KG1 (cell line): ENCODE measurements at regions not wholly inside any gene's neighbourhood (a gene's known extent, or its start where the extent isn't known, plus 50 kb on each side); places are given as distances from the start of the nearest gene placed in this dataset.
"Not testable (repeated sequence)": the region's sequence is repeated elsewhere in the genome, so short reads cannot be mapped to it uniquely, and the experiment has no call there.

ENCODE experiments used
- DNase-seq: peaks from one replicate; lab custom pipeline; 2025; lab: John Stamatoyannopoulos, UW

- no peak for DNase-seq
Measured at GRCh38 chr9:21598749-21599148, 116.6 kb upstream of the IFNE start.

GRCh38 chr9:21605489-21605931, 123.4 kb upstream of the IFNE start:
- DNase-seq, result no peak

- no peak for DNase-seq
Measured at GRCh38 chr9:21607576-21607975, 125.5 kb upstream of the IFNE start.

- DNase-seq, result no peak
Measured at GRCh38 chr9:21608200-21608599, 126.1 kb upstream of the IFNE start.

- DNase-seq, result no peak
Measured at GRCh38 chr9:21609506-21609905, 127.4 kb upstream of the IFNE start.

GRCh38 chr9:21611891-21612290, 129.8 kb upstream of the IFNE start:
- DNase-seq, result no peak

GRCh38 chr9:21615018-21615417, 132.9 kb upstream of the IFNE start:
- no peak for DNase-seq

GRCh38 chr9:21615446-21615845, 133.3 kb upstream of the IFNE start:
- no peak for DNase-seq

GRCh38 chr9:21616082-21616778, 134.1 kb upstream of the IFNE start:
- no peak for DNase-seq

- DNase-seq, result no peak
Measured at GRCh38 chr9:21624675-21625644, 142.8 kb upstream of the IFNE start.

GRCh38 chr9:21626493-21626892, 144.4 kb upstream of the IFNE start:
- no peak for DNase-seq

GRCh38 chr9:21628954-21629353, 146.8 kb upstream of the IFNE start:
- DNase-seq, result not testable (repeated sequence)

- no peak for DNase-seq
Measured at GRCh38 chr9:21634951-21635350, 152.8 kb upstream of the IFNE start.

- DNase-seq, result no peak
Measured at GRCh38 chr9:21638104-21638503, 156.0 kb upstream of the IFNE start.

GRCh38 chr9:21653091-21653490, 149.3 kb upstream of the MTAP start:
- DNase-seq, result no peak

GRCh38 chr9:21653589-21653988, 148.8 kb upstream of the MTAP start:
- no peak for DNase-seq

GRCh38 chr9:21656776-21657674, 145.4 kb upstream of the MTAP start:
- DNase-seq, result no peak

GRCh38 chr9:21657966-21658667, 144.3 kb upstream of the MTAP start:
- no peak for DNase-seq

GRCh38 chr9:21660976-21661375, 141.5 kb upstream of the MTAP start:
- no peak for DNase-seq

GRCh38 chr9:21661626-21662025, 140.8 kb upstream of the MTAP start:
- no peak for DNase-seq

- DNase-seq, result no peak
Measured at GRCh38 chr9:21668516-21668915, 133.9 kb upstream of the MTAP start.
